ENCODE measurements at regions not wholly inside any gene's neighbourhood (a gene's known extent, or its start where the extent isn't known, plus 50 kb on each side); places are given as distances from the start of the nearest gene placed in this dataset.

- TF ChIP-seq, protein P1, sequence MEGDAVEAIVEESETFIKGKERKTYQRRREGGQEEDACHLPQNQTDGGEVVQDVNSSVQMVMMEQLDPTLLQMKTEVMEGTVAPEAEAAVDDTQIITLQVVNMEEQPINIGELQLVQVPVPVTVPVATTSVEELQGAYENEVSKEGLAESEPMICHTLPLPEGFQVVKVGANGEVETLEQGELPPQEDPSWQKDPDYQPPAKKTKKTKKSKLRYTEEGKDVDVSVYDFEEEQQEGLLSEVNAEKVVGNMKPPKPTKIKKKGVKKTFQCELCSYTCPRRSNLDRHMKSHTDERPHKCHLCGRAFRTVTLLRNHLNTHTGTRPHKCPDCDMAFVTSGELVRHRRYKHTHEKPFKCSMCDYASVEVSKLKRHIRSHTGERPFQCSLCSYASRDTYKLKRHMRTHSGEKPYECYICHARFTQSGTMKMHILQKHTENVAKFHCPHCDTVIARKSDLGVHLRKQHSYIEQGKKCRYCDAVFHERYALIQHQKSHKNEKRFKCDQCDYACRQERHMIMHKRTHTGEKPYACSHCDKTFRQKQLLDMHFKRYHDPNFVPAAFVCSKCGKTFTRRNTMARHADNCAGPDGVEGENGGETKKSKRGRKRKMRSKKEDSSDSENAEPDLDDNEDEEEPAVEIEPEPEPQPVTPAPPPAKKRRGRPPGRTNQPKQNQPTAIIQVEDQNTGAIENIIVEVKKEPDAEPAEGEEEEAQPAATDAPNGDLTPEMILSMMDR (IDR thresholded peaks at IDR 0.05): no peak
- TF ChIP-seq POLR2A (IDR thresholded peaks at IDR 0.05): no peak
These were observed 185.1 kb upstream of the PSMD7 start for GRCh38 chr16:74111456-74111982.
